Small intestine (tissue), 7 donors: ENCODE measurements at regions not wholly inside any gene's neighbourhood (a gene's known extent, or its start where the extent isn't known, plus 50 kb on each side); places are given as distances from the start of the nearest gene placed in this dataset.
"Not testable (repeated sequence)": the region's sequence is repeated elsewhere in the genome, so short reads cannot be mapped to it uniquely, and the experiment has no call there.

Source experiments
- DNase-seq, 2 donors: peaks; one replicate each; pipeline versions ENCODE4 v3.0.0 to v3.0.0-alpha.2; 2013
- FAIRE-seq: peaks from 2 replicates; lab custom pipeline; 2012; peaks lifted over from hg19 to GRCh38; lab: Jason Lieb, UNC
- H3K27ac ChIP-seq, 3 donors: one replicate each; pipeline ENCODE4 v1.5.1; 2013; ENCODE audit warnings: low read length in 2 of 3, mild to moderate bottlenecking in 2 of 3, control low read depth in 1 of 3, inconsistent platforms in 1 of 3, low read depth in 1 of 3, moderate library complexity in 1 of 3
- H3K27me3 ChIP-seq, 3 donors: one replicate each; pipeline ENCODE4 v1.6.1; 2013; ENCODE audit warnings: low read length in 3 of 3, inconsistent platforms in 1 of 3; ENCODE audit not compliant: control insufficient read depth in 3 of 3, insufficient read depth in 3 of 3
- H3K36me3 ChIP-seq, 3 donors: one replicate each; pipeline ENCODE4 v1.6.1; 2013; ENCODE audit warnings: low read length in 3 of 3, inconsistent platforms in 1 of 3, low read depth in 1 of 3, mild to moderate bottlenecking in 1 of 3, moderate library complexity in 1 of 3; ENCODE audit not compliant: control insufficient read depth in 3 of 3, insufficient read depth in 2 of 3
- H3K4me1 ChIP-seq, 3 donors: one replicate each; pipeline ENCODE4 v1.6.1; 2013; ENCODE audit warnings: low read length in 2 of 3, inconsistent platforms in 1 of 3, low read depth in 1 of 3, mild to moderate bottlenecking in 1 of 3, moderate library complexity in 1 of 3; ENCODE audit not compliant: control insufficient read depth in 3 of 3, insufficient read depth in 2 of 3
- H3K4me3 ChIP-seq, 3 donors: one replicate each; pipeline ENCODE4 v1.5.1; 2013; ENCODE audit warnings: low read length in 3 of 3, control low read depth in 1 of 3, inconsistent platforms in 1 of 3, low read depth in 1 of 3, mild to moderate bottlenecking in 1 of 3, moderate library complexity in 1 of 3
- H3K9me3 ChIP-seq, 2 donors: one replicate each; pipeline ENCODE4 v1.6.1; 2013; ENCODE audit warnings: low read depth in 1 of 2, low read length in 1 of 2; ENCODE audit not compliant: control insufficient read depth in 2 of 2, insufficient read depth in 1 of 2
- WGBS, 3 donors: extraction: QIAGEN DNeasy Blood & Tissue Kit; methylation state at CpG; one replicate each; pipeline ENCODE4 v1.1.7; 2013; 5-methylcytosine and 5-hydroxymethylcytosine counted together
- donor health status: healthy with polysubstance abuse.
- donor health status: control.
- donor health status: control.
- donor health status: Bipolar disorder and iron deficiency.
- donor health status: healthy.

DNA sequence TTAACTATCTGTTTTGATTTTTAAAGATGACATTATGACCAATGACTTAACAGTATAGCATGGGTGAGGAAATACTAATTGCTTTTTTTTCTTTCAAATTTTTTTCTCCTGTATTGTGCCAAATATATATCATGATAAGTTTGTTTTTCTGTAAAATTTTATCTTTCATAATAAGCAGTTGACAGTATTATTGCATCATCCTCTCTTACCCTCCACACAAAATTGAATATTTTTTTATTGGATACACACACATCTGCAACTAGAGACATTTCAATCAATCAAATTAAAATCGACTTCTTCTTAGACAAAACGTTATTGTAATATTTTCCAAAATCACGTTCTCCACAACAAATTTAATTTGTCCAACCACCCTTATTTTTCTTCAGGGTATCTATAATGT lies 330.4 kb upstream of the BRINP3 start:
- H3K9me3 ChIP-seq: peaks cover 2 to 3% of the 10 kb centered on the region in 2 donors
- no peak overlapping the region for H3K27ac ChIP-seq
- H3K4me1 ChIP-seq: no peaks in the 10 kb centered on the region
- H3K27me3 ChIP-seq: no peaks in the 10 kb centered on the region
- DNase-seq (no peak), FAIRE-seq (no peak)
- WGBS, 3 donors: 52 to 64% (median 61%) methylated on average over 3 of the region's 3 CpGs
- no peaks in the 10 kb centered on the region for H3K36me3 ChIP-seq
- H3K4me3 ChIP-seq: no peak overlapping the region

GRCh38 chr1:190809312-190809711 lies 331.6 kb upstream of the BRINP3 start:
- H3K4me3 ChIP-seq: no peak overlapping the region
- DNase-seq (no peak), FAIRE-seq (no peak)
- H3K9me3 ChIP-seq: peaks cover 2 to 3% of the 10 kb centered on the region in 2 donors
- no peaks in the 10 kb centered on the region for H3K36me3 ChIP-seq
- no peaks in the 10 kb centered on the region for H3K4me1 ChIP-seq
- WGBS, 3 donors: 67 to 88% (median 79%) methylated on average over 3 of the region's 3 CpGs
- H3K27me3 ChIP-seq: no peaks in the 10 kb centered on the region
- no peak overlapping the region for H3K27ac ChIP-seq

DNA sequence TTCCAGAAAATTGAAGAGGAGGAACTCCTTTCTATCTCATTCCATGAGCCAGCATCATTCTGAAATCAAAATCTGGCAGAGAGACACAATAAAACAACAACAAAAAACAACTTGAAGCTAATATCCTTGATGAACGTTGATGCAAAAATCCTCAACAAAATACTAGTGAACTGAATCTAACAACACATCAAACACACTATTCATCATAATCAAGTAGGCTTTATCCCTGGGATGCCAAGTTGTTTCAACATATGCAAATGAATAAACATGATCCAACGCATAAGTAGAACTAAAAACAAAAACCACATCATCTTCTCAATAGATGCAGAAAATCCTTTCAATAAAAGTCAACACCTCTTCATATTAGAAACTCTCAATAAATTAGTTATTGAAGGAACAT lies 335.3 kb upstream of the BRINP3 start:
- Histone ChIP-seq H3K4me1 (no peaks in the 10 kb centered on the region), H3K36me3 (no peaks in the 10 kb centered on the region), H3K4me3 (no peak overlapping the region), H3K27me3 (no peaks in the 10 kb centered on the region), H3K9me3 (peaks cover 2 to 3% of the 10 kb centered on the region in 2 donors), H3K27ac (no peak overlapping the region)
- DNase-seq: no peak
- WGBS, 3 donors: 79 to 90% (median 79%) methylated on average over 2 of the region's 2 CpGs
- no peak for FAIRE-seq

DNA sequence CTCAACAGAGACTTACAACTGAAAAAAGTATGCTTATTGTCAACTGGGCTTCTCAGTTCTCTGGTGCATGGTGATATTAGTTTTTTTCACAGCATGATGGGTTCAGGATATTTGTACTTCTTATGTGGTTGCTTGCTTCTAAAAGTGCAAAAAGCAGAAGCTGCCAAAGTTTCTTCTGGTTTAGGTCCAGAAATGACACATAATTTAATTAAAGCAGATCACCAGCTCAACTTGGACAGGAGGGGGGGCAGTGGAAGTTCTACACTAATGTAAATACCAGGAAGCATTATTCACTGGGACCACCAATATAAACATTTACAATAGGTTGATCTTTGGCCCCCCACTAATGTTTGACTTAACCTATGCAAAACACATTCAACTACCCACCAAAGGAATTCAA lies 354.8 kb upstream of the BRINP3 start:
- H3K4me3 ChIP-seq: no peak overlapping the region
- no peaks in the 10 kb centered on the region for H3K9me3 ChIP-seq
- no peak for FAIRE-seq
- no peaks in the 10 kb centered on the region for H3K4me1 ChIP-seq
- no peaks in the 10 kb centered on the region for H3K36me3 ChIP-seq
- H3K27me3 ChIP-seq: no peaks in the 10 kb centered on the region
- H3K27ac ChIP-seq: no peak overlapping the region
- no peak for DNase-seq

GRCh38 chr1:190835658-190836057 lies 358.0 kb upstream of the BRINP3 start:
- WGBS, 3 donors: 76 to 87% (median 84%) methylated on average over 4 of the region's 4 CpGs
- FAIRE-seq (no peak), DNase-seq (no peak)
- no peaks in the 10 kb centered on the region for H3K4me1 ChIP-seq
- H3K27ac ChIP-seq: no peak overlapping the region
- H3K36me3 ChIP-seq: no peaks in the 10 kb centered on the region
- H3K27me3 ChIP-seq: no peaks in the 10 kb centered on the region
- H3K9me3 ChIP-seq: no peaks in the 10 kb centered on the region
- no peak overlapping the region for H3K4me3 ChIP-seq

DNA sequence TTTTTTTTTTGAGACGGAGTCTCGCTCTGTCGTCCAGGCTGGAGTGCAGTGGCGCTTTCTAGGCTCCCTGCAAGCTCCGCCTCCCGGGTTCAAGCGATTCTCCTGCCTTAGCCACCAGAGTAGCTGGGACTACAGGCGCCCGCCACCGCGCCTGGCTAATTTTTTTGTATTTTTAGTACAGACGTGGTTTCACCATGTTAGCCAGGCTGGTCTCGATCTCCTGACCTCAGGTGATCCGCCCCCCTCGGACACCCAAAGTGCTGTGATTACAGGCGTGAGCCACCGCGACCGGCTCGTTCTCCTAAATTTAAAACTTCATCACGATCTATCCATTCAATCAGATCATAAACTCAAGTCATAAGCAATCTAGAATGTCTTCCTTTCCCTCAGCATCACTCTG lies 359.5 kb upstream of the BRINP3 start:
- 89 to 93% (median 90%) methylated on average over 21 of the region's 21 CpGs for WGBS, 3 donors
- not testable (repeated sequence) for H3K36me3 ChIP-seq, H3K9me3 ChIP-seq, H3K27me3 ChIP-seq, H3K4me1 ChIP-seq, H3K27ac ChIP-seq, H3K4me3 ChIP-seq, DNase-seq, FAIRE-seq

DNA sequence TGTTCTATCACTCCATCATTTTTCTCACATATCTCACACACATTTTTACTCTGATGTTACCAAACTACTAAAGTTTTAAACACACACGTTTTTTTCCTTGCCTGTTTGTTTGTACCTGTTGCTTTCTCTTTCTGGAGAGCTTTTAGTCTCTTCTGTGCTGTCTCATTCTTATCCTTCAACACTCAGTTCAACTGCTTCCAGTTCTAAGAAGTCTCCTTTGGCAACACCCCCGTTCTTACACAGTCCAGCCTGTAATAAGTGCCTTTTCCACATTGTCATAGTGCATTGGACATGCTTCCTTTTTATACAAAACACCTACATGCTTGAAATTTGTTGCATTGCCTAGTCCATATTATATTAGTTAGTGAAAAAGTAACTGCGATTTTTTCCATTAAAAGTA lies 360.2 kb upstream of the BRINP3 start:
- H3K36me3 ChIP-seq: no peaks in the 10 kb centered on the region
- FAIRE-seq: no peak
- WGBS, 3 donors: 59 to 67% (median 67%) methylated on average over 3 of the region's 3 CpGs

DNA sequence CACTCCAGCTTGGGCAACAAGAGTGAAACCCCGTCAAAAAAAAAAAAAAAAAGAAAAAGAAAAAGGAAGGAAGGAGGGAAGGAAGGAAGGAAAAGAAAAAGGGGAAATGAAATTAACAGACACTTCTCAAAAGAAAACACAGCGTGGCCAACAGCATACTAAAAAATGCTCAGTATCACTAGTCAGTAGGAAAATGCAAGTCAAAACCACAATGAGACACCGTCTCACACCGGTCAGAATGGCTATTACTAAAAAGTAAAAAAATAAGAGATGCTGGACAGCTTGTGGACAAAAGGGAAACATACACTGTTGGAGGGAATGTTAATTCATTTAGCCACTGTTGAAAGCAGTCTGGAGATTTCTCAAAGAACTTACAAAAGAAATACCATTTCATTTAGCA lies 369.5 kb upstream of the BRINP3 start:
- Histone ChIP-seq H3K27ac (no peak overlapping the region), H3K27me3 (no peaks in the 10 kb centered on the region), H3K36me3 (no peaks in the 10 kb centered on the region), H3K4me3 (no peak overlapping the region), H3K9me3 (no peaks in the 10 kb centered on the region), H3K4me1 (no peaks in the 10 kb centered on the region)
- 73 to 94% (median 89%) methylated on average over 4 of the region's 4 CpGs for WGBS, 3 donors
- DNase-seq: no peak
- FAIRE-seq: no peak

More for the DNA sequence above, 360.2 kb upstream of the BRINP3 start:
- no peak for DNase-seq
- Histone ChIP-seq H3K27me3 (no peaks in the 10 kb centered on the region), H3K4me1 (no peaks in the 10 kb centered on the region), H3K4me3 (no peak overlapping the region), H3K27ac (no peak overlapping the region), H3K9me3 (no peaks in the 10 kb centered on the region)

DNA sequence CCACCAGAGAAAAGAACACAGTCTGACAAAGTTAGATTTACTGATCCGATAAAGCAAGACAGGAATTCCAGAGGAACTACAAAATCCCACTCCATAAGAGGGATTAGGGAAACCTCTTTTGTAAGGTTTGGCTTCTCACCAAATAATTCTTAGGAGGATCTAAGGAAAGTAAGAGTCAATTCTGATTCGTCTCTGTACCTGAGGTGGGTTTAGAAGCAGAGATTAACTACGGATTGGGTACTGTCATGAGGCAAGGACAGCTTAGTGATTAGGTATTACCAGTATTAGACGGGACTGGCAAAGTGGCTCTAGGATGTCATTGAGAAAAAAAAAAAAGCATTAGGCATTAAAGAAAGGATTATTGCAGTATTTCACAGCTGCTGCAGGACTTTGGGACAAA lies 371.7 kb upstream of the BRINP3 start:
- 12 to 52% (median 27%) methylated on average over 4 of the region's 4 CpGs for WGBS, 3 donors

More for the DNA sequence above, 371.7 kb upstream of the BRINP3 start:
- no peaks in the 10 kb centered on the region for H3K9me3 ChIP-seq
- H3K27ac ChIP-seq: no peak overlapping the region
- H3K27me3 ChIP-seq: no peaks in the 10 kb centered on the region
- H3K36me3 ChIP-seq: no peaks in the 10 kb centered on the region
- FAIRE-seq: no peak
- DNase-seq: peak in 1 of 2 donors; percentile 3
- no peaks in the 10 kb centered on the region for H3K4me1 ChIP-seq
- no peak overlapping the region for H3K4me3 ChIP-seq
